ENCODE measurements at regions not wholly inside any gene's neighbourhood (a gene's known extent, or its start where the extent isn't known, plus 50 kb on each side); places are given as distances from the start of the nearest gene placed in this dataset.
A peak's percentile ranks its signal among the peaks of the same experiment; 100 is the strongest.

DNA sequence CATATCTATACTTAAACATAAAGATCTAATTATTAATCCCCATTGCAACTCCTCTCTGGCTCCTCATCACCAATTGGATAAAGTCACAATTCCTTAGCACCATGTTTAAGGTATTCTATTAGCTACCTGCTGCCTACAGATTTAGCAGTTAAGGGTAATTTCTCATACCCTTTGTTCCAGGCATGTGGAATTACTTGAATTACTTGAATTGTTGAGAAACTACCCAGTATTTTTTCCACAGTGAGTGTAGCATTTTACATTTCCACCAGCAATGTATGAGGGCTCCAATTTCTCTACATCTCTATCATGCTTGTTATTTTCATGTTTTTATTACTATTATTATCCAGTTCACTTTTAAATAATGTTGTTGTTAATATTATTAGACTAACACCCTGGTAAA lies 86.4 kb downstream of the P2RY1 start:
- Histone ChIP-seq H3K4me3 (no peak overlapping the region), H3K27me3 (no peaks in the 10 kb centered on the region), H3K9me3 (no peaks in the 10 kb centered on the region), H3K36me3 (no peaks in the 10 kb centered on the region), H3K4me1 (no peaks in the 10 kb centered on the region), H3K27ac (no peak overlapping the region)
- DNase-seq (ENCODE audit: low spot score), result no peak
- no peak for TF ChIP-seq CTCF (IDR thresholded peaks at IDR 0.05)

GRCh38 chr3:152922554-152922953 lies 87.6 kb downstream of the P2RY1 start:
- H3K36me3 ChIP-seq, result no peaks in the 10 kb centered on the region
- no peaks in the 10 kb centered on the region for H3K4me1 ChIP-seq
- H3K27ac ChIP-seq, result no peak overlapping the region
- H3K9me3 ChIP-seq, result no peaks in the 10 kb centered on the region
- no peak for DNase-seq (ENCODE audit: low spot score)
- H3K4me3 ChIP-seq, result no peak overlapping the region
- no peak for TF ChIP-seq CTCF (IDR thresholded peaks at IDR 0.05)
- no peaks in the 10 kb centered on the region for H3K27me3 ChIP-seq

DNA sequence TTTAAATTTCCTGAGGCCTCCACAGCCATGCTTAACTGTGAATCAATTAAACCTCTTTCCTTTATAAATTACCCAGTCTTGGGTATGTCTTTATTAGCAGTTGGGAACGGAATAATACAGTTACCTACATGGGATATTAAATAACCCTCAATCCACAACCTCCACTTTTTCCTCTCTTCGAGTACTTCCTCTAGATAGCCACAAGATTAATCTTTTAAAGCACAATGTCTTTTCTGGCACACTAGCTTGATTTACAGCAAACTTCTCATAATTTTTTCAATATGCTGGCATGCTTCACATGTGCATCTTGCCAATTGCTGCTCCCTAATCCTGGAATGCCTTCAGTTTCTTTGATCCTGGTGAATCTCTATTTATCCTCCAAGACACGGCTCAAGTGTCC lies 92.2 kb downstream of the P2RY1 start:
- Histone ChIP-seq H3K4me3 (no peak overlapping the region), H3K27ac (no peak overlapping the region), H3K27me3 (no peaks in the 10 kb centered on the region), H3K9me3 (no peaks in the 10 kb centered on the region), H3K4me1 (no peaks in the 10 kb centered on the region), H3K36me3 (no peaks in the 10 kb centered on the region)
- TF ChIP-seq CTCF (IDR thresholded peaks at IDR 0.05), result no peak
- DNase-seq (ENCODE audit: low spot score), result no peak

- Histone ChIP-seq H3K27ac (no peak overlapping the region), H3K4me3 (no peak overlapping the region)
- no peak for TF ChIP-seq CTCF (IDR thresholded peaks at IDR 0.05)
Observed at GRCh38 chr3:152930516-152930915, 95.6 kb downstream of the P2RY1 start.

DNA sequence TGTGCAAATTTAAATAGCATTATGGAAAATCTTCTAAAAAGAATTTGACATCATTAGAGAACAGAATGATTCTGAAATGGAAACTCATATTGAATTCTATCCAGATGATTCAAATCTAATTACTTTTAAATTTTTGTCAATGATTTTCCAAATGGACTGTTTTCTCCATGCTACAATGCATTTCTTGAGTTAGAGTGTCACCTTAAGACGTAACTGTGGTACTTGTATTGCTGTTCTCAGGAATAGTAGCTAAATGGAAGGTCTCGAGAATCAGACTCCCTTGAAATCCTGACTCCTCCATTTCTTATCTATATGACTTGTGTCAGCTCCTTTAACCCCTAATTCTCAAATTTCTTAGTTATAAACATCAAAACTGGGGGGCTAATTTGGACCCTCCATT lies 102.3 kb downstream of the P2RY1 start:
- no peaks in the 10 kb centered on the region for H3K9me3 ChIP-seq
- no peaks in the 10 kb centered on the region for H3K27me3 ChIP-seq
- no peak overlapping the region for H3K4me3 ChIP-seq
- H3K36me3 ChIP-seq, result no peaks in the 10 kb centered on the region
- H3K27ac ChIP-seq, result no peak overlapping the region
- peak in 1 of 2 donors; percentile 41 for TF ChIP-seq CTCF (IDR thresholded peaks at IDR 0.05)
- no peak for DNase-seq (ENCODE audit: low spot score)
- H3K4me1 ChIP-seq, result no peaks in the 10 kb centered on the region

More at GRCh38 chr3:152930516-152930915, 95.6 kb downstream of the P2RY1 start:
- H3K4me1 ChIP-seq, result no peaks in the 10 kb centered on the region
- no peaks in the 10 kb centered on the region for H3K36me3 ChIP-seq
- no peak for DNase-seq (ENCODE audit: low spot score)
- H3K9me3 ChIP-seq, result no peaks in the 10 kb centered on the region
- H3K27me3 ChIP-seq, result no peaks in the 10 kb centered on the region

GRCh38 chr3:152938974-152939636 lies 104.2 kb downstream of the P2RY1 start:
- H3K4me3 ChIP-seq, result no peak overlapping the region
- no peak overlapping the region for H3K27ac ChIP-seq
- DNase-seq (ENCODE audit: low spot score), result no peak
- no peaks in the 10 kb centered on the region for H3K27me3 ChIP-seq
- no peaks in the 10 kb centered on the region for H3K9me3 ChIP-seq
- no peaks in the 10 kb centered on the region for H3K4me1 ChIP-seq
- no peaks in the 10 kb centered on the region for H3K36me3 ChIP-seq
- no peak for TF ChIP-seq CTCF (IDR thresholded peaks at IDR 0.05)

All from right atrium auricular region (tissue), 2 donors.